Cerebellar cortex (tissue), 1 donor: ENCODE measurements at regions not wholly inside any gene's neighbourhood (a gene's known extent, or its start where the extent isn't known, plus 50 kb on each side); places are given as distances from the start of the nearest gene placed in this dataset.
"Not testable (repeated sequence)": the region's sequence is repeated elsewhere in the genome, so short reads cannot be mapped to it uniquely, and the experiment has no call there.

Source experiments
- DNase-seq: peaks from one replicate; pipeline ENCODE4 v3.0.0-alpha.2; 2015; ENCODE audit warnings: low spot score

- DNase-seq, result no peak
Measured at GRCh38 chr17:68097161-68097805, 61.7 kb downstream of the KPNA2 start.

- DNase-seq, result not testable (repeated sequence)
Measured at GRCh38 chr17:68099341-68099753, 63.8 kb downstream of the KPNA2 start.

- DNase-seq, result no peak
Measured at GRCh38 chr17:68100000-68100641, 64.6 kb downstream of the KPNA2 start.

GRCh38 chr17:68101075-68101986 lies 65.8 kb downstream of the KPNA2 start:
- peak; percentile 94 for DNase-seq

GRCh38 chr17:68101987-68102314 lies 66.4 kb downstream of the KPNA2 start:
- no peak for DNase-seq

- DNase-seq, result peak; percentile 20
Measured at GRCh38 chr17:68102318-68102758, 66.8 kb downstream of the KPNA2 start.

GRCh38 chr17:68103148-68103547 lies 67.6 kb downstream of the KPNA2 start:
- peak; percentile 13 for DNase-seq

GRCh38 chr17:68106085-68106484 lies 70.5 kb downstream of the KPNA2 start:
- DNase-seq, result no peak

- DNase-seq, result no peak
Measured at GRCh38 chr17:68107373-68107772, 71.8 kb downstream of the KPNA2 start.

- DNase-seq, result no peak
Measured at GRCh38 chr17:68108313-68109000, 72.9 kb downstream of the KPNA2 start.

GRCh38 chr17:68109404-68109803 lies 73.9 kb downstream of the KPNA2 start:
- DNase-seq, result not testable (repeated sequence)

- DNase-seq, result not testable (repeated sequence)
Measured at GRCh38 chr17:68116211-68116610, 80.7 kb downstream of the KPNA2 start.

GRCh38 chr17:68122587-68122986 lies 87.1 kb downstream of the KPNA2 start:
- DNase-seq, result no peak

GRCh38 chr17:68125111-68125870 lies 89.8 kb downstream of the KPNA2 start:
- no peak for DNase-seq

GRCh38 chr17:68127914-68128313 lies 92.4 kb downstream of the KPNA2 start:
- DNase-seq, result no peak

GRCh38 chr17:68131456-68131855 lies 95.9 kb downstream of the KPNA2 start:
- no peak for DNase-seq

- no peak for DNase-seq
Measured at GRCh38 chr17:68133346-68134045, 98.0 kb downstream of the KPNA2 start.

- DNase-seq, result no peak
Measured at GRCh38 chr17:68134046-68134637, 98.6 kb downstream of the KPNA2 start.

GRCh38 chr17:68134731-68135130 lies 99.2 kb downstream of the KPNA2 start:
- no peak for DNase-seq

GRCh38 chr17:68135141-68135887 lies 99.8 kb downstream of the KPNA2 start:
- no peak for DNase-seq
